ENCODE measurements at regions not wholly inside any gene's neighbourhood (a gene's known extent, or its start where the extent isn't known, plus 50 kb on each side); places are given as distances from the start of the nearest gene placed in this dataset.

DNA sequence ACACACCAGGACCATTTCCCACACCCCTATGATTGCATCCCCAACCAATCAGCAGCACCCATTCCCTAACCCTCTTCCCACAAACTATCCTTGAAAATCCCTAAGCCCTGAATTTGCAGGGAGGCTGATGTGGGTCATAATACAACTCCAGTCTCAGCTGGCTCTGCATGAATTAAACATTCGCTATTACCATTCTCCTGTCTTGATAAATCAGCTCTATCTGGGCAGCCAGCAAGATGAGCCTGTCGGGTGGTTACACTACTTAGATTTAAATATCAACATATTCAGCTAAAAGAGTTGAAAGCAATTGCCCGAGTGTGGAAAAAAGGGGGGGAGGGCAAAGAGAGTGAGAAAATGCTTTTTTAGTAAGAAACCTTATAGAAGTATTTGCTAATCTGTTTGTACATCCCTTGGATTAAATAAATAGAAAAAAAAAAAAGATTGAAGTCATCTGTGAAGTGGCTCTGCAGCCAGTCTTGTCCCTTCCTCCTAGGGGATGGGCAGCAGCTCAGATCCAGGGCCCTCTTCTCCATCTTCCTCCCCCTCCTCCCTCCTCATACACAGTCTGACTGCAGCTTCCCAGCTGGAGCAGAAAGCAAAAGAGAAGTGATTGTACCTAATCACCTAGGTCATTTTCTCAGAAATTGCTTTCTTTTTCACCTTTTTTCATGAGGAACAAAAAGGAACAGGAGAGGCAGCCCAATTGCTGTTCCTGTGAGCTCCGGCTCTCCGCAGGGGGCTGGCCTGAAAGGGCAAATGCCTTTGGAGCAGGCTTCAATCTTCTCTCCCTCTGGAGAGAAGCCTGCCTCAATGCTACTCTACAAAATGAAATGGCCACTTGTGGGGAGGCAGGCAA lies 356.6 kb upstream of the SULF2 start:
- no peak overlapping the region for H3K4me2 ChIP-seq (replicated peaks; ENCODE audit: extremely low read depth, low read length, poor library complexity, severe bottlenecking)
- peaks cover 2 to 4% of the 10 kb centered on the region in 2 donors for H3K9me3 ChIP-seq (replicated peaks in 1 of 2; ENCODE audit: control insufficient read depth in 1 of 2, insufficient read depth in 1 of 2, low read length in 2 of 2)
- Mint-ChIP-seq H3K4me1 (no peaks in the 10 kb centered on the region), H3K27me3 (ENCODE audit: low read depth in 3 of 3) (peaks cover 4 to 12% (median 9%) of the 10 kb centered on the region in 3 donors), H3K9me3 (peaks cover 6 to 19% (median 7%) of the 10 kb centered on the region in 7 donors), H3K36me3 (no peaks in the 10 kb centered on the region), H3K27ac (no peak overlapping the region), H3K4me3 (no peak overlapping the region)
- TF ChIP-seq, protein P1, sequence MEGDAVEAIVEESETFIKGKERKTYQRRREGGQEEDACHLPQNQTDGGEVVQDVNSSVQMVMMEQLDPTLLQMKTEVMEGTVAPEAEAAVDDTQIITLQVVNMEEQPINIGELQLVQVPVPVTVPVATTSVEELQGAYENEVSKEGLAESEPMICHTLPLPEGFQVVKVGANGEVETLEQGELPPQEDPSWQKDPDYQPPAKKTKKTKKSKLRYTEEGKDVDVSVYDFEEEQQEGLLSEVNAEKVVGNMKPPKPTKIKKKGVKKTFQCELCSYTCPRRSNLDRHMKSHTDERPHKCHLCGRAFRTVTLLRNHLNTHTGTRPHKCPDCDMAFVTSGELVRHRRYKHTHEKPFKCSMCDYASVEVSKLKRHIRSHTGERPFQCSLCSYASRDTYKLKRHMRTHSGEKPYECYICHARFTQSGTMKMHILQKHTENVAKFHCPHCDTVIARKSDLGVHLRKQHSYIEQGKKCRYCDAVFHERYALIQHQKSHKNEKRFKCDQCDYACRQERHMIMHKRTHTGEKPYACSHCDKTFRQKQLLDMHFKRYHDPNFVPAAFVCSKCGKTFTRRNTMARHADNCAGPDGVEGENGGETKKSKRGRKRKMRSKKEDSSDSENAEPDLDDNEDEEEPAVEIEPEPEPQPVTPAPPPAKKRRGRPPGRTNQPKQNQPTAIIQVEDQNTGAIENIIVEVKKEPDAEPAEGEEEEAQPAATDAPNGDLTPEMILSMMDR (IDR thresholded peaks at IDR 0.05) = no peak
- intact Hi-C loops (cut with micrococcal nuclease) = no loop called here
- H3K4me3 ChIP-seq (replicated peaks in 1 of 3; ENCODE audit: low read depth in 2 of 3, low read length in 3 of 3) = no peak overlapping the region
- H3K27ac ChIP-seq (ENCODE audit: low read depth in 1 of 2, low read length in 2 of 2) = no peak overlapping the region
- H4K20me1 ChIP-seq (ENCODE audit: insufficient read depth, low read length) = no peaks in the 10 kb centered on the region
- H3K36me3 ChIP-seq (replicated peaks in 1 of 2; ENCODE audit: control insufficient read depth in 1 of 2, insufficient read depth in 2 of 2, low read length in 2 of 2) = no peaks in the 10 kb centered on the region
- H3K9ac ChIP-seq (ENCODE audit: insufficient read depth, low read length, poor library complexity, severe bottlenecking) = no peak overlapping the region
- H3K79me2 ChIP-seq (ENCODE audit: insufficient read depth, low read length) = no peaks in the 10 kb centered on the region
- DNase-seq = no peak
- no peaks in the 10 kb centered on the region for H3K4me1 ChIP-seq (ENCODE audit: control insufficient read depth in 1 of 2, insufficient read depth in 2 of 2, low read length in 2 of 2)
- no peaks in the 10 kb centered on the region for H3K27me3 ChIP-seq (ENCODE audit: control insufficient read depth in 2 of 2, insufficient read depth in 2 of 2, low read length in 2 of 2)
- H2AFZ ChIP-seq (ENCODE audit: insufficient read depth, low read depth, low read length, poor library complexity, severe bottlenecking) = no peak overlapping the region
- WGBS (ENCODE audit: insufficient coverage) = 80% methylated on average over 2 of the region's 5 CpGs

DNA sequence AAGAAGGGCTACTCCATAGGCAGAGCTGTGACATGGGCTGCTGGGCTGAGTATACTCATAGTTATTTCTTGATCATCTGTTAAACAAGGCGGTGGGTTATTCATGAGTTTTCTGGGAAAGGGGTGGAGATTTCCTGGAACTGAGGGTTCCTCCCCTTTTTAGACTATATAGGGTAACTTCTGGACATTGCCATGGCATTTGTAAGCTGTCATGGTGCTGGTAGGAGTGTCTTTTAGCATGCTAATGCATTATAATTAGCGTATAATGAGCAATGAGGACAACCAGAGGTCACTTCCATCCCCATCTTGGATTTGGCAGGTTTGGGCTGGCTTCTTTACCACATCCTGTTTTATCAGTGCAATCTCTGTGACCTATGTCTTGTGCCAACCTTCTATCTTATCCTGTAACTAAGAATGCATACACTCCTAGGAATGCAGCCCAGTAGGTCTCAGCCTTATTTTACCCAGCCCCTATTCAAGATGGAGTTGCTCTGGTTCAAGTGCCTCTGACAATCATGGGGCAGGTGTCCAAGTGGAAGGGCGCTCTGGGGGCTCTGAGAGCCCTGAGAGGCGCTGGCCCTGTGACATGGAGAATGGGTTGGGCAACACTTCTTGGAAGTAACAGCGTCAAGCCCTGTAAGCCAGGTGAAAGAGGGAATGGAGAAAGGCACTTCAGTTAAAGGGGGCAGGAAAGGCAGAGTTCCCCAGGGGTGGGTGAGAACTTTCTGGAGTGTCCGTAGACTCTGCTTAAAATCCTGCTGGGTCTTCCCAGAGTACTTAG lies 354.2 kb upstream of the SULF2 start:
- H3K27me3 ChIP-seq (ENCODE audit: control insufficient read depth in 2 of 2, insufficient read depth in 2 of 2, low read length in 2 of 2) = no peaks in the 10 kb centered on the region
- 100% methylated on average over 4 of the region's 6 CpGs for WGBS (ENCODE audit: insufficient coverage)
- no peak overlapping the region for H3K4me3 ChIP-seq (replicated peaks in 1 of 3; ENCODE audit: low read depth in 2 of 3, low read length in 3 of 3)

More for the DNA sequence above, 354.2 kb upstream of the SULF2 start:
- Histone ChIP-seq H2AFZ (ENCODE audit: insufficient read depth, low read depth, low read length, poor library complexity, severe bottlenecking) (no peak overlapping the region), H3K9me3 (replicated peaks in 1 of 2; ENCODE audit: control insufficient read depth in 1 of 2, insufficient read depth in 1 of 2, low read length in 2 of 2) (peaks cover 2 to 4% of the 10 kb centered on the region in 2 donors), H3K9ac (ENCODE audit: insufficient read depth, low read length, poor library complexity, severe bottlenecking) (no peak overlapping the region), H3K4me1 (ENCODE audit: control insufficient read depth in 1 of 2, insufficient read depth in 2 of 2, low read length in 2 of 2) (no peaks in the 10 kb centered on the region), H3K27ac (ENCODE audit: low read depth in 1 of 2, low read length in 2 of 2) (no peak overlapping the region), H3K36me3 (replicated peaks in 1 of 2; ENCODE audit: control insufficient read depth in 1 of 2, insufficient read depth in 2 of 2, low read length in 2 of 2) (no peaks in the 10 kb centered on the region), H3K79me2 (ENCODE audit: insufficient read depth, low read length) (no peaks in the 10 kb centered on the region), H3K4me2 (replicated peaks; ENCODE audit: extremely low read depth, low read length, poor library complexity, severe bottlenecking) (no peak overlapping the region), H4K20me1 (ENCODE audit: insufficient read depth, low read length) (no peaks in the 10 kb centered on the region)
- Mint-ChIP-seq H3K4me1 (no peaks in the 10 kb centered on the region), H3K27ac (no peak overlapping the region), H3K27me3 (ENCODE audit: low read depth in 3 of 3) (peaks cover 1 to 12% (median 4%) of the 10 kb centered on the region in 3 donors), H3K9me3 (peaks cover 6 to 19% (median 7%) of the 10 kb centered on the region in 7 donors), H3K36me3 (no peaks in the 10 kb centered on the region), H3K4me3 (no peak overlapping the region)
- TF ChIP-seq, protein P1 (IDR thresholded peaks at IDR 0.05) = no peak
- no peak for DNase-seq
- intact Hi-C loops (cut with micrococcal nuclease) = no loop called here

Measured in CD14-positive monocyte (primary cell).